Breast epithelium (tissue), 3 donors: ENCODE measurements at regions not wholly inside any gene's neighbourhood (a gene's known extent, or its start where the extent isn't known, plus 50 kb on each side); places are given as distances from the start of the nearest gene placed in this dataset.
"Not testable (repeated sequence)": the region's sequence is repeated elsewhere in the genome, so short reads cannot be mapped to it uniquely, and the experiment has no call there.

Experiments
- POLR2AphosphoS5 ChIP-seq, 3 donors: sonication (generic); formaldehyde crosslinking; IDR thresholded peaks; one replicate each; pipeline ENCODE4 v1.6.1; 2017; ENCODE audit warnings: antibody characterized with exemption in 3 of 3
- TF ChIP-seq, protein P1 (sequence below), 3 donors: fragments of 450-650 bp; IDR thresholded peaks; one replicate each; pipeline ENCODE4 v1.5.1; 2016 to 2017; ENCODE audit warnings: antibody characterized with exemption in 3 of 3, mild to moderate bottlenecking in 3 of 3, moderate library complexity in 3 of 3

DNA sequence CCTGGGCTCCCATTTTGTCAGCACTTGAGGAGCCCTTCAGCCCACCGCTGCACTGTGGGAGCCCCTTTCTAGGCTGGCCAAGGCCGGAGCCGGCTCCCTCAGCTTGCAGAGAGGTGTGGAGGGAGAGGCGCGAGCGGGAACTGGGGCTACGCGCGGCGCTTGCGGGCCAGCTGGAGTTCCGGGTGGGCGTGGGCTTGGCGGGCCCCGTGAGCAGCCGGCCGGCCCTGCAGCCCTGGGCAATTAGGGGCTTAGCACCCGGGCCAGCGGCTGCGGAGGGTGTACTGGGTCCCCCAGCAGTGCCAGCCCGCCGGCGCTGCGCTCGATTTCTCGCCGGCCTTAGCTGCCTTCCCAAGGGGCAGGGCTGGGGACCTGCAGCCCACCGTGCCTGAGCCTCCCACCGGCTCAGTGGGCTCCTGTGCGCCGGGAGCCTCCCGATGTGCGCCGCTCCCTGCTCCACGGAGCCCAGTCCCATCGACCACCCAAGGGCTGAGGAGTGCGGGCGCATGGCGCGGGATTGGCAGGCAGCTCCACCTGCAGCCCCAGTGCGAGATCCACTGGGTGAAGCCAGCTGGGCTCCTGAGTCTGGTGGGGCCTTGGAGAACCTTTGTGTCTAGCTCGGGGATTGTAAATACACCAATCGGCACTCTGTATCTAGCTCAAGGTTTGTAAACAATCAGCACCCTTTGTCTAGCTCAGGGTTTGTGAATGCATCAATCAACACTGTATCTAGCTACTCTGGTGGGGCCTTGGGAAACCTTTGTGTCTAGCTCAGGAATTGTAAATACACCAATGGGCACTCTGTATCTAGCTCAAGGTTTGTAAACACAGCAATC, 137.8 kb downstream of the RFX6 start:
- TF ChIP-seq, protein P1, sequence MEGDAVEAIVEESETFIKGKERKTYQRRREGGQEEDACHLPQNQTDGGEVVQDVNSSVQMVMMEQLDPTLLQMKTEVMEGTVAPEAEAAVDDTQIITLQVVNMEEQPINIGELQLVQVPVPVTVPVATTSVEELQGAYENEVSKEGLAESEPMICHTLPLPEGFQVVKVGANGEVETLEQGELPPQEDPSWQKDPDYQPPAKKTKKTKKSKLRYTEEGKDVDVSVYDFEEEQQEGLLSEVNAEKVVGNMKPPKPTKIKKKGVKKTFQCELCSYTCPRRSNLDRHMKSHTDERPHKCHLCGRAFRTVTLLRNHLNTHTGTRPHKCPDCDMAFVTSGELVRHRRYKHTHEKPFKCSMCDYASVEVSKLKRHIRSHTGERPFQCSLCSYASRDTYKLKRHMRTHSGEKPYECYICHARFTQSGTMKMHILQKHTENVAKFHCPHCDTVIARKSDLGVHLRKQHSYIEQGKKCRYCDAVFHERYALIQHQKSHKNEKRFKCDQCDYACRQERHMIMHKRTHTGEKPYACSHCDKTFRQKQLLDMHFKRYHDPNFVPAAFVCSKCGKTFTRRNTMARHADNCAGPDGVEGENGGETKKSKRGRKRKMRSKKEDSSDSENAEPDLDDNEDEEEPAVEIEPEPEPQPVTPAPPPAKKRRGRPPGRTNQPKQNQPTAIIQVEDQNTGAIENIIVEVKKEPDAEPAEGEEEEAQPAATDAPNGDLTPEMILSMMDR (IDR thresholded peaks at IDR 0.05), result not testable (repeated sequence)
- TF ChIP-seq POLR2AphosphoS5 (IDR thresholded peaks at IDR 0.05), result not testable (repeated sequence)
